ENCODE measurements at regions not wholly inside any gene's neighbourhood (a gene's known extent, or its start where the extent isn't known, plus 50 kb on each side); places are given as distances from the start of the nearest gene placed in this dataset.

- no peak overlapping the region for H3K4me3 ChIP-seq (ENCODE audit: low read depth, low read length)
- no peak for DNase-seq (ENCODE audit: low read depth, low spot score)
- in situ Hi-C loops (cut with HindIII; ENCODE audit: low sequenced_read_pairs) = no loop called here
- no peak for TF ChIP-seq CTCF (IDR thresholded peaks at IDR 0.05; ENCODE audit: low read depth, low read length)
Observed at GRCh38 chr5:108629779-108630528, 117.7 kb upstream of the FER start.

- H3K4me3 ChIP-seq (ENCODE audit: low read depth, low read length) = no peak overlapping the region
- no peak for DNase-seq (ENCODE audit: low read depth, low spot score)
- TF ChIP-seq CTCF (IDR thresholded peaks at IDR 0.05; ENCODE audit: low read depth, low read length) = no peak
- in situ Hi-C loops (cut with HindIII; ENCODE audit: low sequenced_read_pairs) = no loop called here
Observed at GRCh38 chr5:108625654-108626053, 122.0 kb upstream of the FER start.

- no peak for TF ChIP-seq CTCF (IDR thresholded peaks at IDR 0.05; ENCODE audit: low read depth, low read length)
- DNase-seq (ENCODE audit: low read depth, low spot score) = no peak
Observed at GRCh38 chr5:108623826-108624225, 123.9 kb upstream of the FER start.

GRCh38 chr5:108620516-108620915, 127.2 kb upstream of the FER start:
- DNase-seq (ENCODE audit: low read depth, low spot score) = no peak
- in situ Hi-C loops (cut with HindIII; ENCODE audit: low sequenced_read_pairs) = no loop called here
- no peak overlapping the region for H3K4me3 ChIP-seq (ENCODE audit: low read depth, low read length)
- TF ChIP-seq CTCF (IDR thresholded peaks at IDR 0.05; ENCODE audit: low read depth, low read length) = no peak

More at GRCh38 chr5:108623826-108624225, 123.9 kb upstream of the FER start:
- H3K4me3 ChIP-seq (ENCODE audit: low read depth, low read length) = no peak overlapping the region
- in situ Hi-C loops (cut with HindIII; ENCODE audit: low sequenced_read_pairs) = no loop called here

- DNase-seq (ENCODE audit: low read depth, low spot score) = no peak
- H3K4me3 ChIP-seq (ENCODE audit: low read depth, low read length) = no peak overlapping the region
- TF ChIP-seq CTCF (IDR thresholded peaks at IDR 0.05; ENCODE audit: low read depth, low read length) = no peak
- in situ Hi-C loops (cut with HindIII; ENCODE audit: low sequenced_read_pairs) = no loop called here
Observed at GRCh38 chr5:108619815-108620214, 127.9 kb upstream of the FER start.

GRCh38 chr5:108617467-108618435, 129.9 kb upstream of the FER start:
- H3K4me3 ChIP-seq (ENCODE audit: low read depth, low read length) = no peak overlapping the region
- in situ Hi-C loops (cut with HindIII; ENCODE audit: low sequenced_read_pairs) = no loop called here
- no peak for DNase-seq (ENCODE audit: low read depth, low spot score)
- TF ChIP-seq CTCF (IDR thresholded peaks at IDR 0.05; ENCODE audit: low read depth, low read length) = no peak

All from astrocyte of the spinal cord (primary cell).